ENCODE measurements at regions not wholly inside any gene's neighbourhood (a gene's known extent, or its start where the extent isn't known, plus 50 kb on each side); places are given as distances from the start of the nearest gene placed in this dataset.

DNA sequence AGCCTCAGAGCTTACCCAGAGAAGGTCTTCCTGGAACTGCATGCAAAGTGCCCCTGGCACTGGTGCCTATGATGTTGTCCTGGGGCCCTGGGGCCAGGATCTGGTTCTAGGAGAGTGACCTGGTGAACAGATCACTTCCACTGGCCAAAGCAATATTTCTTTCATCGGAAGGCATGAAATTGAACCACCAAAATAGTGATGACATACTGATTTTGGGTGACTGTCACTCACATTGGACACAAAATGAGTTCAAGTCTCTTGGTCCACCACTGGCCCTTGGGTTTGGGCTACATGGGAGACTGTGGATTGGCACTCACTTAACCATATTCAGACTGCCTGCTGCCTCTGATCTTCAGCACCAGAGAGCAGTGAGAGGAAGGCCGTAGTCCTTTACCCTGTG is 549.3 kb upstream of the PPP2R3A start:
- Mint-ChIP-seq H3K9me3 (peaks cover 0 to 7% (median 2%) of the 10 kb centered on the region in 7 donors), H3K27ac (no peak overlapping the region), H3K36me3 (no peaks in the 10 kb centered on the region), H3K4me1 (no peaks in the 10 kb centered on the region), H3K27me3 (ENCODE audit: low read depth in 3 of 3) (peaks cover 0 to 1% (median 0%) of the 10 kb centered on the region in 3 donors), H3K4me3 (no peak overlapping the region)
- Histone ChIP-seq H3K4me2 (replicated peaks; ENCODE audit: extremely low read depth, low read length, poor library complexity, severe bottlenecking) (no peak overlapping the region), H3K4me1 (ENCODE audit: control insufficient read depth in 1 of 2, insufficient read depth in 2 of 2, low read length in 2 of 2) (no peaks in the 10 kb centered on the region), H3K4me3 (replicated peaks in 1 of 3; ENCODE audit: low read depth in 2 of 3, low read length in 3 of 3) (no peak overlapping the region), H3K79me2 (ENCODE audit: insufficient read depth, low read length) (no peaks in the 10 kb centered on the region), H2AFZ (ENCODE audit: insufficient read depth, low read depth, low read length, poor library complexity, severe bottlenecking) (no peak overlapping the region), H3K9me3 (replicated peaks in 1 of 2; ENCODE audit: control insufficient read depth in 1 of 2, insufficient read depth in 1 of 2, low read length in 2 of 2) (no peaks in the 10 kb centered on the region), H3K9ac (ENCODE audit: insufficient read depth, low read length, poor library complexity, severe bottlenecking) (no peak overlapping the region), H4K20me1 (ENCODE audit: insufficient read depth, low read length) (no peaks in the 10 kb centered on the region), H3K27me3 (ENCODE audit: control insufficient read depth in 2 of 2, insufficient read depth in 2 of 2, low read length in 2 of 2) (no peaks in the 10 kb centered on the region), H3K36me3 (replicated peaks in 1 of 2; ENCODE audit: control insufficient read depth in 1 of 2, insufficient read depth in 2 of 2, low read length in 2 of 2) (no peaks in the 10 kb centered on the region), H3K27ac (ENCODE audit: low read depth in 1 of 2, low read length in 2 of 2) (no peak overlapping the region)
- no peak for DNase-seq
- TF ChIP-seq CTCF (IDR thresholded peaks at IDR 0.05): no peak
- WGBS (ENCODE audit: insufficient coverage): 94% methylated on average over 2 of the region's 2 CpGs
- intact Hi-C loops (cut with micrococcal nuclease): no loop called here

DNA sequence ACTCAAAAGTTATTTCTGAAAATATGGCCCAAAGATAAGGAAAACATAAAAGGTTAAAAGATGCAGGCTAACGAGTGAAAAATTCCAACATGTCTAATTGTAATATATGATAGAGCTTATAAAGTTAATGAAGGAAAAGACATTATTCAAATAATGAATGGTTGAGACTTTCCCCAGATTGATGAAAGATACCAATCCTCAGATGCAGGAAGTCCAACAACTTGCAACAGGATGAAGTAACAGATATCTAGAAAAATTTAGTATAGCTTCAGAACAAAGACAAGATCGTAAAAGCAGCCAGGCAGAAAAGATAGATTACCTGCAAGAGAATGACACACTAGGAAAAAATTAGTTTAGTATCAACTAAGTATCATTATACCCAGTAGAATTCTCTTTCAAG is 546.4 kb upstream of the PPP2R3A start:
- no peak overlapping the region for H3K4me3 ChIP-seq (replicated peaks in 1 of 3; ENCODE audit: low read depth in 2 of 3, low read length in 3 of 3)
- Mint-ChIP-seq H3K27me3 (ENCODE audit: low read depth in 3 of 3) (peaks cover 0 to 2% (median 0%) of the 10 kb centered on the region in 3 donors), H3K4me1 (no peaks in the 10 kb centered on the region), H3K9me3 (peaks cover 0 to 7% (median 2%) of the 10 kb centered on the region in 7 donors), H3K27ac (no peak overlapping the region), H3K36me3 (no peaks in the 10 kb centered on the region), H3K4me3 (no peak overlapping the region)
- H3K4me1 ChIP-seq (ENCODE audit: control insufficient read depth in 1 of 2, insufficient read depth in 2 of 2, low read length in 2 of 2): no peaks in the 10 kb centered on the region
- DNase-seq: no peak
- intact Hi-C loops (cut with micrococcal nuclease): no loop called here
- no peak overlapping the region for H3K4me2 ChIP-seq (replicated peaks; ENCODE audit: extremely low read depth, low read length, poor library complexity, severe bottlenecking)
- WGBS (ENCODE audit: insufficient coverage): no CpG with 5 or more reads among the region's 2 CpGs
- no peaks in the 10 kb centered on the region for H3K27me3 ChIP-seq (ENCODE audit: control insufficient read depth in 2 of 2, insufficient read depth in 2 of 2, low read length in 2 of 2)
- no peaks in the 10 kb centered on the region for H3K36me3 ChIP-seq (replicated peaks in 1 of 2; ENCODE audit: control insufficient read depth in 1 of 2, insufficient read depth in 2 of 2, low read length in 2 of 2)
- H3K27ac ChIP-seq (ENCODE audit: low read depth in 1 of 2, low read length in 2 of 2): no peak overlapping the region
- no peak overlapping the region for H2AFZ ChIP-seq (ENCODE audit: insufficient read depth, low read depth, low read length, poor library complexity, severe bottlenecking)
- no peak for TF ChIP-seq CTCF (IDR thresholded peaks at IDR 0.05)
- H3K79me2 ChIP-seq (ENCODE audit: insufficient read depth, low read length): no peaks in the 10 kb centered on the region
- H3K9me3 ChIP-seq (replicated peaks in 1 of 2; ENCODE audit: control insufficient read depth in 1 of 2, insufficient read depth in 1 of 2, low read length in 2 of 2): no peaks in the 10 kb centered on the region
- no peak overlapping the region for H3K9ac ChIP-seq (ENCODE audit: insufficient read depth, low read length, poor library complexity, severe bottlenecking)
- no peaks in the 10 kb centered on the region for H4K20me1 ChIP-seq (ENCODE audit: insufficient read depth, low read length)
